ENCODE measurements at regions not wholly inside any gene's neighbourhood (a gene's known extent, or its start where the extent isn't known, plus 50 kb on each side); places are given as distances from the start of the nearest gene placed in this dataset.

- no peak for DNase-seq
Observed at GRCh38 chr3:193879099-193879863, 256.7 kb upstream of the HES1 start.

GRCh38 chr3:193879864-193880242, 256.1 kb upstream of the HES1 start:
- no peak for DNase-seq

- no peak for DNase-seq
Observed at GRCh38 chr3:193882091-193882490, 253.9 kb upstream of the HES1 start.

GRCh38 chr3:193883551-193883950, 252.4 kb upstream of the HES1 start:
- DNase-seq, result no peak

GRCh38 chr3:193884027-193884426, 251.9 kb upstream of the HES1 start:
- DNase-seq, result no peak

- DNase-seq, result no peak
Observed at GRCh38 chr3:193884652-193885051, 251.3 kb upstream of the HES1 start.

- no peak for DNase-seq
Observed at GRCh38 chr3:193885832-193886231, 250.1 kb upstream of the HES1 start.

- no peak for DNase-seq
Observed at GRCh38 chr3:193890016-193890897, 245.7 kb upstream of the HES1 start.

- DNase-seq, result peak; percentile 17
Observed at GRCh38 chr3:193894121-193894863, 241.7 kb upstream of the HES1 start.

- peak; percentile 22 for DNase-seq
Observed at GRCh38 chr3:193895409-193895808, 240.5 kb upstream of the HES1 start.

GRCh38 chr3:193896419-193896818, 239.5 kb upstream of the HES1 start:
- no peak for DNase-seq

- no peak for DNase-seq
Observed at GRCh38 chr3:193897288-193897687, 238.7 kb upstream of the HES1 start.

GRCh38 chr3:193897731-193898180, 238.2 kb upstream of the HES1 start:
- no peak for DNase-seq

- DNase-seq, result no peak
Observed at GRCh38 chr3:193899001-193899400, 236.9 kb upstream of the HES1 start.

GRCh38 chr3:193901007-193901406, 234.9 kb upstream of the HES1 start:
- DNase-seq, result no peak

- DNase-seq, result no peak
Observed at GRCh38 chr3:193902607-193903511, 233.1 kb upstream of the HES1 start.

- no peak for DNase-seq
Observed at GRCh38 chr3:193903512-193903817, 232.5 kb upstream of the HES1 start.

GRCh38 chr3:193903966-193904365, 232.0 kb upstream of the HES1 start:
- DNase-seq, result no peak

- no peak for DNase-seq
Observed at GRCh38 chr3:193905541-193906396, 230.2 kb upstream of the HES1 start.

GRCh38 chr3:193906849-193907410, 229.0 kb upstream of the HES1 start:
- no peak for DNase-seq

Data from fibroblast of skin of scalp (primary cell).